H9 (cell line): ENCODE measurements at regions not wholly inside any gene's neighbourhood (a gene's known extent, or its start where the extent isn't known, plus 50 kb on each side); places are given as distances from the start of the nearest gene placed in this dataset.

Source experiments
- DNase-seq: peaks from one replicate; pipeline ENCODE4 v3.0.0-alpha.2; 2017
- H2AFZ ChIP-seq: one replicate; pipeline ENCODE4 v1.6.1; 2013; ENCODE audit warnings: mild to moderate bottlenecking, low read length, control low read depth, moderate library complexity
- H2AK5ac ChIP-seq: 2 replicates; pipeline ENCODE4 v1.6.1; 2013; ENCODE audit warnings: low read length, control low read depth, mixed read lengths; ENCODE audit not compliant: insufficient read length
- H2BK120ac ChIP-seq: one replicate; pipeline ENCODE4 v1.6.1; 2013; ENCODE audit warnings: low read depth, mild to moderate bottlenecking, low read length, control low read depth, inconsistent platforms; ENCODE audit not compliant: poor library complexity, severe bottlenecking
- H2BK12ac ChIP-seq: 2 replicates; pipeline ENCODE4 v1.6.1; 2013; ENCODE audit warnings: low read length, control low read depth, mixed read lengths, low read depth; ENCODE audit not compliant: insufficient read length
- H2BK15ac ChIP-seq: 2 replicates; pipeline ENCODE4 v1.6.1; 2013; ENCODE audit warnings: low read depth, low read length, control low read depth
- H2BK20ac ChIP-seq: one replicate; pipeline ENCODE4 v1.6.1; 2013; ENCODE audit warnings: low read depth, mild to moderate bottlenecking, low read length, control low read depth, inconsistent platforms; ENCODE audit not compliant: poor library complexity, severe bottlenecking
- H2BK5ac ChIP-seq: 2 replicates; pipeline ENCODE4 v1.6.1; 2013; ENCODE audit warnings: low read length, control low read depth, mixed read lengths; ENCODE audit not compliant: insufficient read length
- H3K14ac ChIP-seq: 2 replicates; pipeline ENCODE4 v1.6.1; 2013; ENCODE audit warnings: low read length, control low read depth; ENCODE audit not compliant: insufficient read depth
- H3K18ac ChIP-seq: 2 replicates; pipeline ENCODE4 v1.6.1; 2013; ENCODE audit warnings: low read depth, mild to moderate bottlenecking, mixed read lengths, low read length, control low read depth; ENCODE audit not compliant: insufficient read length
- H3K23ac ChIP-seq: 2 replicates; pipeline ENCODE4 v1.6.1; 2013; ENCODE audit warnings: low read length, control low read depth, mixed read lengths, low read depth; ENCODE audit not compliant: insufficient read length
- H3K23me2 ChIP-seq: 2 replicates; pipeline ENCODE4 v1.6.1; 2013; ENCODE audit warnings: low read depth, mild to moderate bottlenecking, mixed read lengths, low read length, control low read depth; ENCODE audit not compliant: insufficient read length, poor library complexity, severe bottlenecking
- H3K27ac ChIP-seq: 2 replicates; pipeline ENCODE4 v1.5.1; 2013; ENCODE audit warnings: low read length, control low read depth, mixed read lengths, low read depth; ENCODE audit not compliant: insufficient read length
- H3K27me3 ChIP-seq: 2 replicates; pipeline ENCODE4 v1.6.1; 2013; ENCODE audit warnings: low read length, control low read depth, inconsistent platforms; ENCODE audit not compliant: insufficient read depth
- H3K4ac ChIP-seq: 2 replicates; pipeline ENCODE4 v1.6.1; 2013; ENCODE audit warnings: low read depth, mild to moderate bottlenecking, control low read depth, inconsistent platforms, low read length, moderate library complexity
- H3K4me1 ChIP-seq: 2 replicates; pipeline ENCODE4 v1.6.1; 2013; ENCODE audit warnings: low read length, control low read depth, inconsistent platforms; ENCODE audit not compliant: insufficient read depth
- H3K4me2 ChIP-seq: 2 replicates; pipeline ENCODE4 v1.6.1; 2013; ENCODE audit warnings: low read length, control low read depth, mixed read lengths; ENCODE audit not compliant: insufficient read length, insufficient read depth
- H3K56ac ChIP-seq: 2 replicates; pipeline ENCODE4 v1.6.1; 2013; ENCODE audit warnings: low read depth, mild to moderate bottlenecking, mixed read lengths, low read length, control low read depth; ENCODE audit not compliant: insufficient read length
- H3K79me1 ChIP-seq: 2 replicates; pipeline ENCODE4 v1.6.1; 2013; ENCODE audit warnings: low read depth, mild to moderate bottlenecking, moderate library complexity, low read length, control low read depth, inconsistent platforms; ENCODE audit not compliant: insufficient read depth, poor library complexity, severe bottlenecking
- H3K79me2 ChIP-seq: 2 replicates; pipeline ENCODE4 v1.6.1; 2013; ENCODE audit warnings: low read length, control low read depth, inconsistent platforms; ENCODE audit not compliant: insufficient read depth
- H3K9ac ChIP-seq: 2 replicates; pipeline ENCODE4 v1.6.1; 2013; ENCODE audit warnings: low read length, control low read depth, mixed read lengths; ENCODE audit not compliant: insufficient read length; ENCODE audit errors: extremely low read depth
- H3K9me3 ChIP-seq: one replicate; pipeline ENCODE4 v1.6.1; 2013; ENCODE audit warnings: low read depth, low read length, inconsistent platforms; ENCODE audit not compliant: control insufficient read depth
- H3T11ph ChIP-seq: one replicate; pipeline ENCODE4 v1.6.1; 2013; ENCODE audit warnings: mild to moderate bottlenecking, low read length, control low read depth, inconsistent platforms
- H4K20me1 ChIP-seq: one replicate; pipeline ENCODE4 v1.6.1; 2013; ENCODE audit not compliant: control insufficient read depth, insufficient read length, insufficient read depth
- H4K5ac ChIP-seq: 2 replicates; pipeline ENCODE4 v1.6.1; 2013; ENCODE audit warnings: low read depth, mild to moderate bottlenecking, mixed read lengths, low read length, control low read depth; ENCODE audit not compliant: insufficient read length
- H4K8ac ChIP-seq: replicated peaks from 2 replicates; pipeline ENCODE4 v1.6.1; 2013; ENCODE audit warnings: low read length, control low read depth, mixed read lengths, low read depth; ENCODE audit not compliant: insufficient read length
- H4K91ac ChIP-seq: 2 replicates; pipeline ENCODE4 v1.6.1; 2013; ENCODE audit warnings: low read depth, mild to moderate bottlenecking, moderate library complexity, mixed read lengths, low read length, control low read depth; ENCODE audit not compliant: insufficient read length
- H3K27ac Mint-ChIP-seq, 3 experiments: 2 replicates in 2 of 3; 3 replicates in 1 of 3; pipeline ENCODE4 v1.8.0; 2020 to 2021; ENCODE audit warnings: mixed read lengths in 3 of 3, mild to moderate bottlenecking in 1 of 3, moderate library complexity in 1 of 3
- H3K27me3 Mint-ChIP-seq: 2 replicates; pipeline ENCODE4 v1.8.0; 2021; ENCODE audit warnings: low read depth, mild to moderate bottlenecking, moderate library complexity, mixed read lengths
- H3K36me3 Mint-ChIP-seq, 3 experiments: 2 replicates in 2 of 3; 3 replicates in 1 of 3; pipeline ENCODE4 v1.8.0; 2020 to 2021; ENCODE audit warnings: low read depth in 3 of 3, mixed read lengths in 3 of 3; ENCODE audit not compliant: insufficient read depth in 1 of 3
- H3K4me1 Mint-ChIP-seq, 2 experiments: 2 replicates each; pipeline ENCODE4 v1.8.0; 2020; ENCODE audit warnings: mixed read lengths in 2 of 2
- H3K4me3 Mint-ChIP-seq, 2 experiments: 2 replicates in 1 of 2; 3 replicates in 1 of 2; pipeline ENCODE4 v1.8.0; 2020 to 2021; ENCODE audit warnings: mild to moderate bottlenecking in 2 of 2, mixed read lengths in 2 of 2, moderate library complexity in 1 of 2
- H3K9me3 Mint-ChIP-seq, 2 experiments: 2 replicates in 1 of 2; 3 replicates in 1 of 2; pipeline ENCODE4 v1.8.0; 2020; ENCODE audit warnings: mild to moderate bottlenecking in 2 of 2, mixed read lengths in 2 of 2, moderate library complexity in 1 of 2
- WGBS: extraction: QIAGEN DNeasy Blood & Tissue Kit; methylation state at CpG from one replicate; pipeline ENCODE4 v1.1.7; 2013; ENCODE audit warnings: missing lambda C conversion rate, low lambda C conversion rate, mixed read lengths; ENCODE audit not compliant: insufficient read length; ENCODE audit errors: extremely low coverage; 5-methylcytosine and 5-hydroxymethylcytosine counted together
- TF ChIP-seq, protein P1 (sequence below): fragments of 200-600 bp; sonication (generic); conservative IDR thresholded peaks from 3 replicates; pipeline ENCODE4 v1.8.0; 2021; ENCODE audit warnings: antibody characterized with exemption, mild to moderate bottlenecking

DNA sequence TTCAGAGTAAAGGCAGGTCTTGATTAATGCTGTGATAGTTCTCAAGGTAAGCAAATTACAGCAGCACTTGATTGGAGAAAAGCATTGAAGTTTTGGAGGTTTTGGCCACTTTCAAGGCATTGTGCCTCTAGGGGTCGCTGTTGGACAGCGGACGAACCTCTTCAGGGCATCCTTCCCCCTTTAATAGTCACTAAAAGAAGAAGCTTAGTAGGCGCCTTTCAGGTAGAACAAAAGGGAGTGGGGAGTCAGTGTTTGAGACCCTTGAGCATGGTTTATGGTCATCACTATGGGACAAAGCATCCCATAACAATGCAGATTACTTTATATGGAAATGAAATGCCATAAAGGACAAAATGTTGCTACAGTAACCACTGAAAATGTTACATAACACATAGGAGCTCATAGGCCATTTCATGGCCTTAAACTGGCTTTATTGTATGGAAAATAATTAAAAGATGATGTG lies 199.5 kb upstream of the DCN start:
- Histone ChIP-seq H3K56ac (no peak overlapping the region), H2BK5ac (no peak overlapping the region), H3K23me2 (no peaks in the 10 kb centered on the region), H3K79me2 (no peaks in the 10 kb centered on the region), H3K27ac (peak overlapping the region; percentile 90), H2BK12ac (peak overlapping the region; percentile 85), H3K23ac (no peak overlapping the region), H2AFZ (peak overlapping the region; percentile 80), H3K27me3 (no peaks in the 10 kb centered on the region), H3K14ac (peak overlapping the region; percentile 71; the same call in 1 of the 2 replicates), H2AK5ac (no peak overlapping the region), H4K5ac (peak overlapping the region; percentile 68), H3T11ph (peak overlapping the region; percentile 99), H3K9ac (peak overlapping the region; percentile 87), H3K4me1 (peaks cover 5% of the 10 kb centered on the region; the same call in 1 of the 2 replicates), H3K4me2 (peak overlapping the region; percentile 68), H4K8ac (no peak overlapping the region), H3K18ac (peak overlapping the region; percentile 81), H2BK15ac (no peak overlapping the region), H4K91ac (no peak overlapping the region), H2BK120ac (no peak overlapping the region), H3K4ac (no peak overlapping the region; the same call in 1 of the 2 replicates), H3K9me3 (no peaks in the 10 kb centered on the region), H2BK20ac (no peak overlapping the region), H4K20me1 (no peaks in the 10 kb centered on the region), H3K79me1 (no peaks in the 10 kb centered on the region)
- Mint-ChIP-seq H3K4me1 (peaks cover 39 to 45% of the 10 kb centered on the region in 2 experiments), H3K9me3 (no peaks in the 10 kb centered on the region), H3K4me3 (peak overlapping the region; percentile 65 to 85), H3K27ac (peak overlapping the region; percentile 98 to 100 (median 100)), H3K27me3 (no peaks in the 10 kb centered on the region), H3K36me3 (no peaks in the 10 kb centered on the region; a peak in 1 of 7 replicates)
- TF ChIP-seq, protein P1, sequence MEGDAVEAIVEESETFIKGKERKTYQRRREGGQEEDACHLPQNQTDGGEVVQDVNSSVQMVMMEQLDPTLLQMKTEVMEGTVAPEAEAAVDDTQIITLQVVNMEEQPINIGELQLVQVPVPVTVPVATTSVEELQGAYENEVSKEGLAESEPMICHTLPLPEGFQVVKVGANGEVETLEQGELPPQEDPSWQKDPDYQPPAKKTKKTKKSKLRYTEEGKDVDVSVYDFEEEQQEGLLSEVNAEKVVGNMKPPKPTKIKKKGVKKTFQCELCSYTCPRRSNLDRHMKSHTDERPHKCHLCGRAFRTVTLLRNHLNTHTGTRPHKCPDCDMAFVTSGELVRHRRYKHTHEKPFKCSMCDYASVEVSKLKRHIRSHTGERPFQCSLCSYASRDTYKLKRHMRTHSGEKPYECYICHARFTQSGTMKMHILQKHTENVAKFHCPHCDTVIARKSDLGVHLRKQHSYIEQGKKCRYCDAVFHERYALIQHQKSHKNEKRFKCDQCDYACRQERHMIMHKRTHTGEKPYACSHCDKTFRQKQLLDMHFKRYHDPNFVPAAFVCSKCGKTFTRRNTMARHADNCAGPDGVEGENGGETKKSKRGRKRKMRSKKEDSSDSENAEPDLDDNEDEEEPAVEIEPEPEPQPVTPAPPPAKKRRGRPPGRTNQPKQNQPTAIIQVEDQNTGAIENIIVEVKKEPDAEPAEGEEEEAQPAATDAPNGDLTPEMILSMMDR, result peak; percentile 96
- WGBS, result no CpG with 5 or more reads among the region's 4 CpGs
- DNase-seq, result peak; percentile 89
